ENCODE measurements at regions not wholly inside any gene's neighbourhood (a gene's known extent, or its start where the extent isn't known, plus 50 kb on each side); places are given as distances from the start of the nearest gene placed in this dataset.

- no peak for TF ChIP-seq EZH2 (IDR thresholded peaks at IDR 0.05; ENCODE audit: insufficient read depth, low read length)
- no peak for TF ChIP-seq CTCF (IDR thresholded peaks at IDR 0.05; ENCODE audit: insufficient read depth, low read depth, low read length)
Observed at GRCh38 chr2:118667348-118667747, 180.1 kb downstream of the EN1 start.
